ENCODE measurements at regions not wholly inside any gene's neighbourhood (a gene's known extent, or its start where the extent isn't known, plus 50 kb on each side); places are given as distances from the start of the nearest gene placed in this dataset.

DNA sequence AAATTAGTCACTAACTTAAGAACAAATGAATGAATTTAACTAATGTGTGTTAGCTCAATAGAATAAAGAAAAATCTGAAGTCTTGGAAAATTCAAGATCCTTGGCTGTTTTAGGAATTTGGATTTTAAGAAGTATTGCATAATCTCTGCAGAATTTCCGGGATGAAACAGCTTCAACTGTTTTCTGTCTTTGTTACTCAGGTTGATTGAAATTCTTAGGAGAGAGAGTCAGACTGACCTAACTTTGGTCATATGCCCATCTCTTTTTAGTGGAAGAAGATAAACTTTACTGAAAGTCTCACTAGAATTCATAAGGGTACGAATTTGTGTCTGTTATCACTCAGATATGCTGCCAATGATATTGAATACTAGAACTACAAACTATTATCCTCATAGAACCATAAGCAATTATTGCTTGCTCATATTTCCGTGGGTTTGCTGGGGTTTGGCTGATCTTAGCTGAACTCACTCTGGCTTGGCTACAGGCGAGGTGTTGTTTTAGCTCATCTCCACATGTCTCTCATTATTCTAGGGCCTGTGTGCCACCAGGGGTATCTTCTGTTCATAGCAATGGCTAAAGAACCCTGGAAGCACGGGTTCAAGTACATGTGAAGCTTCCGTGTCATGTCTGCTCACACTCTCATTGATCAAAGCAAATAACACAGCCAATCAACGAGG lies 257.4 kb upstream of the NOVA1 start:
- H3K9me3 ChIP-seq = no peaks in the 10 kb centered on the region
- H3K4me1 ChIP-seq = no peaks in the 10 kb centered on the region
- WGBS, 2 donors (ENCODE audit: low coverage in 1 of 2) = 77 to 80% methylated on average over 1 to 7 of the region's 7 CpGs
- H3K27ac ChIP-seq = no peak overlapping the region
- no peaks in the 10 kb centered on the region for H3K27me3 ChIP-seq
- TF ChIP-seq POLR2AphosphoS5 (IDR thresholded peaks at IDR 0.05) (no peak), POLR2A (IDR thresholded peaks at IDR 0.05) (no peak), EP300 (IDR thresholded peaks at IDR 0.05; ENCODE audit: low read depth) (no peak)
- TF ChIP-seq, protein P1, sequence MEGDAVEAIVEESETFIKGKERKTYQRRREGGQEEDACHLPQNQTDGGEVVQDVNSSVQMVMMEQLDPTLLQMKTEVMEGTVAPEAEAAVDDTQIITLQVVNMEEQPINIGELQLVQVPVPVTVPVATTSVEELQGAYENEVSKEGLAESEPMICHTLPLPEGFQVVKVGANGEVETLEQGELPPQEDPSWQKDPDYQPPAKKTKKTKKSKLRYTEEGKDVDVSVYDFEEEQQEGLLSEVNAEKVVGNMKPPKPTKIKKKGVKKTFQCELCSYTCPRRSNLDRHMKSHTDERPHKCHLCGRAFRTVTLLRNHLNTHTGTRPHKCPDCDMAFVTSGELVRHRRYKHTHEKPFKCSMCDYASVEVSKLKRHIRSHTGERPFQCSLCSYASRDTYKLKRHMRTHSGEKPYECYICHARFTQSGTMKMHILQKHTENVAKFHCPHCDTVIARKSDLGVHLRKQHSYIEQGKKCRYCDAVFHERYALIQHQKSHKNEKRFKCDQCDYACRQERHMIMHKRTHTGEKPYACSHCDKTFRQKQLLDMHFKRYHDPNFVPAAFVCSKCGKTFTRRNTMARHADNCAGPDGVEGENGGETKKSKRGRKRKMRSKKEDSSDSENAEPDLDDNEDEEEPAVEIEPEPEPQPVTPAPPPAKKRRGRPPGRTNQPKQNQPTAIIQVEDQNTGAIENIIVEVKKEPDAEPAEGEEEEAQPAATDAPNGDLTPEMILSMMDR (IDR thresholded peaks at IDR 0.05) = no peak
- intact Hi-C loops (cut with DNase I; ENCODE audit: low total_unique reads) = no loop called here
- DNase-seq = no peak
- in situ Hi-C loops (cut with MboI; ENCODE audit: low pct_ligation_motif_present in 1 of 4, low pct_unique_long_range_greater_than_20kb in 1 of 4, low sequenced_read_pairs in 3 of 4) = no loop called here
- no peaks in the 10 kb centered on the region for H3K36me3 ChIP-seq
- H3K4me3 ChIP-seq = no peak overlapping the region

DNA sequence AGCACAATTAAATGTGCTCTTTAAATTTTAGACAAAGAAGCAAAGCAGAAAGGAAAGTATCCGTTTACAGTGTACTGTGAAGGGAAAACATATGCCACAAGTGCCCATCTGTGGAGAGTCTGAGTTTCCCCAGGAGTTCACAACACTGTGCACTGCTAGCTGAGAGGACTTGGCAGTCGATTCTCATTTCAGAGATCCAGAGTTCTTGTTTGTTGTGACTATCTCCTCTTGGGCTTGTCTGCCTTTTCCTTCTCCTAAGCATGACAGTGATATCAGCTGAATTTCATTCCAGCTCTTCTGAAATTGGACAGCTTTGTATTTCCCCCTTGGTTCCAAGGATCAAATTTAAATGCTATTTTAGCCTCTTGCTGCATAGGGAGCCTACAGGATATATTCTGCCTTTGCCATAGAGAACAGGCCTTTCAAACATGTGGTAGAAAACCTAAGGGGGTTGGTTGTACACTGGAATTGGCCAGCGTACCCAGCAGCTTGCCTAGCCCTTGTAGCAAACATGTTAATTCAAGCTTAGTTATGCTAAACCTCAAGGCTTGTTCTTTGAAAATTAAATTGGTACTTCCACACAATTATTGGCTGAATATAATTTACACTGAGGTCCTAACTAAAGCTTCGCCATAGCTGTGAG lies 259.2 kb upstream of the NOVA1 start:
- H3K27me3 ChIP-seq = no peaks in the 10 kb centered on the region
- H3K4me3 ChIP-seq = no peak overlapping the region
- H3K36me3 ChIP-seq = no peaks in the 10 kb centered on the region
- DNase-seq = no peak
- peak overlapping the region in 2 of 4 donors; percentile 4 to 41 for H3K27ac ChIP-seq
- TF ChIP-seq EP300 (IDR thresholded peaks at IDR 0.05; ENCODE audit: low read depth) (no peak), POLR2A (IDR thresholded peaks at IDR 0.05) (no peak), POLR2AphosphoS5 (IDR thresholded peaks at IDR 0.05) (no peak)
- TF ChIP-seq, protein P1 (IDR thresholded peaks at IDR 0.05) = no peak
- WGBS, 2 donors (ENCODE audit: low coverage in 1 of 2) = 48 to 56% methylated on average over 2 to 4 of the region's 4 CpGs
- H3K9me3 ChIP-seq = no peaks in the 10 kb centered on the region
- intact Hi-C loops (cut with DNase I; ENCODE audit: low total_unique reads) = no loop called here
- no peaks in the 10 kb centered on the region for H3K4me1 ChIP-seq
- in situ Hi-C loops (cut with MboI; ENCODE audit: low pct_ligation_motif_present in 1 of 4, low pct_unique_long_range_greater_than_20kb in 1 of 4, low sequenced_read_pairs in 3 of 4) = no loop called here

DNA sequence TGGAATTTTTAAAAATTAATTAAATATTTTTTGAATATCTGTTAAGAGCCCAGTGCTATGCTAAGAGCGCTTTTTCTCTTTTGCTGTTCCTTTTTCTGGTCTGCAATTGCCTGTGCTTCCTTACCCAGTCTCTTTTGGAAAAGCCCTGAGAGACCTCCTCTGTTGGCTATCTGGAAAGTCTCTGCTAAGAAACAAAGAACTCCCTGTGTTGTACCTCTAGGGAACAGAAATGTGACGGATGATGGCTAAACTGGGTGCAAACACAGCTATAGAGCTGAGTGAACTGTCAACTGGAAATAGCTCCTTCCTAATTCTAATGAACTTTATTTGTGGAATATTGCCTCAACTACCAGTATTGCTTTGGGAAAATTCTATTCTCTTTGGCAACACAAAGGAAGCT lies 261.6 kb upstream of the NOVA1 start:
- intact Hi-C loops (cut with DNase I; ENCODE audit: low total_unique reads) = no loop called here
- in situ Hi-C loops (cut with MboI; ENCODE audit: low pct_ligation_motif_present in 1 of 4, low pct_unique_long_range_greater_than_20kb in 1 of 4, low sequenced_read_pairs in 3 of 4) = no loop called here
- no peak overlapping the region for H3K27ac ChIP-seq
- WGBS, 2 donors (ENCODE audit: low coverage in 1 of 2) = 73 to 78% methylated on average over 2 of the region's 2 CpGs
- TF ChIP-seq EP300 (IDR thresholded peaks at IDR 0.05; ENCODE audit: low read depth) (no peak), POLR2A (IDR thresholded peaks at IDR 0.05) (no peak), POLR2AphosphoS5 (IDR thresholded peaks at IDR 0.05) (no peak)
- TF ChIP-seq, protein P1 (IDR thresholded peaks at IDR 0.05) = no peak
- no peaks in the 10 kb centered on the region for H3K9me3 ChIP-seq
- H3K4me1 ChIP-seq = no peaks in the 10 kb centered on the region
- no peaks in the 10 kb centered on the region for H3K27me3 ChIP-seq
- no peaks in the 10 kb centered on the region for H3K36me3 ChIP-seq
- DNase-seq = no peak
- no peak overlapping the region for H3K4me3 ChIP-seq

DNA sequence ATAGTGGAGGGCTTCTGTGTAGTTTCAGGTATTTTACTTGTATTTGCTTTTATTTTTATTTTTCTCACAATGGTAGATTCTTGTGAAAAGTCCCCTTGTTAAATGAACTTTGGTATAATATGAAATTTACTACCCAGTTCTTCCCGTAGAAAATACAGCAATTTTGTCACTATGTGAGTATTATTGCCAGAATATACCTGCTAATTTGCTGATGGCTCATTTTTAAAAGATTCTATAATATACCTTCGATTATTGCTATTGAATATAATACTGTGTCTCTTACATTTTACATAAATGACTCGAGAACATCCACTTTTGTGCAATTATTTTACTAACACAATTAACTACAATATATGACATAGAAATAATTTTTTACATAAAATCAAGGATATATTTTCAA lies 262.3 kb upstream of the NOVA1 start:
- Histone ChIP-seq H3K27me3 (no peaks in the 10 kb centered on the region), H3K27ac (no peak overlapping the region), H3K4me1 (no peaks in the 10 kb centered on the region), H3K4me3 (no peak overlapping the region), H3K9me3 (no peaks in the 10 kb centered on the region), H3K36me3 (no peaks in the 10 kb centered on the region)
- in situ Hi-C loops (cut with MboI; ENCODE audit: low pct_ligation_motif_present in 1 of 4, low pct_unique_long_range_greater_than_20kb in 1 of 4, low sequenced_read_pairs in 3 of 4) (no loop called here), intact Hi-C loops (cut with DNase I; ENCODE audit: low total_unique reads) (no loop called here)
- no peak for DNase-seq
- 69 to 76% methylated on average over 3 of the region's 3 CpGs for WGBS, 2 donors (ENCODE audit: low coverage in 1 of 2)
- TF ChIP-seq POLR2A (IDR thresholded peaks at IDR 0.05) = no peak
- TF ChIP-seq EP300 (IDR thresholded peaks at IDR 0.05; ENCODE audit: low read depth) = no peak
- no peak for TF ChIP-seq POLR2AphosphoS5 (IDR thresholded peaks at IDR 0.05)
- TF ChIP-seq, protein P1 (IDR thresholded peaks at IDR 0.05) = no peak
